Dermis microvascular lymphatic vessel endothelial cell (primary cell): ENCODE measurements at regions not wholly inside any gene's neighbourhood (a gene's known extent, or its start where the extent isn't known, plus 50 kb on each side); places are given as distances from the start of the nearest gene placed in this dataset.
"Not testable (repeated sequence)": the region's sequence is repeated elsewhere in the genome, so short reads cannot be mapped to it uniquely, and the experiment has no call there.

Experiments
- DNase-seq, 2 donors: peaks; one replicate each; pipeline versions ENCODE4 v3.0.0 to v3.0.0-alpha.2; 2010; ENCODE audit warnings: low read depth in 2 of 2

GRCh38 chr6:112927641-112928320 lies 580.7 kb downstream of the RFPL4B start:
- DNase-seq = no peak

GRCh38 chr6:112929641-112930040 lies 582.5 kb downstream of the RFPL4B start:
- DNase-seq = peak in 1 of 2 donors; percentile 29

- peak; percentile 94 to 97 for DNase-seq
These were observed 584.7 kb downstream of the RFPL4B start for GRCh38 chr6:112931832-112932231.

- DNase-seq = no peak
These were observed 586.8 kb downstream of the RFPL4B start for GRCh38 chr6:112933947-112934346.

GRCh38 chr6:112934433-112935327 lies 587.5 kb downstream of the RFPL4B start:
- peak; percentile 65 to 72 for DNase-seq

GRCh38 chr6:112935402-112936078 lies 588.4 kb downstream of the RFPL4B start:
- DNase-seq = no peak

- no peak for DNase-seq
These were observed 588.9 kb downstream of the RFPL4B start for GRCh38 chr6:112936079-112936472.

- peak; percentile 53 to 58 for DNase-seq
These were observed 589.4 kb downstream of the RFPL4B start for GRCh38 chr6:112936504-112936903.

GRCh38 chr6:112937690-112938089 lies 590.6 kb downstream of the RFPL4B start:
- not testable (repeated sequence) for DNase-seq

- DNase-seq = no peak
These were observed 591.5 kb downstream of the RFPL4B start for GRCh38 chr6:112938650-112939049.

- DNase-seq = peak in 1 of 2 donors; percentile 75
These were observed 592.4 kb downstream of the RFPL4B start for GRCh38 chr6:112939563-112939962.

GRCh38 chr6:112941613-112942012 lies 594.5 kb downstream of the RFPL4B start:
- DNase-seq = no peak

- no peak for DNase-seq
These were observed 598.9 kb downstream of the RFPL4B start for GRCh38 chr6:112946051-112946450.

GRCh38 chr6:112947507-112947906 lies 600.4 kb downstream of the RFPL4B start:
- no peak for DNase-seq

GRCh38 chr6:112951829-112952228 lies 604.7 kb downstream of the RFPL4B start:
- DNase-seq = peak in 1 of 2 donors; percentile 80

GRCh38 chr6:112955743-112956142 lies 608.6 kb downstream of the RFPL4B start:
- DNase-seq = not testable (repeated sequence)

GRCh38 chr6:112956696-112957535 lies 609.8 kb downstream of the RFPL4B start:
- peak; percentile 45 to 98 for DNase-seq

- DNase-seq = no peak
These were observed 610.4 kb downstream of the RFPL4B start for GRCh38 chr6:112957536-112957916.

GRCh38 chr6:112960130-112960529 lies 613.0 kb downstream of the RFPL4B start:
- not testable (repeated sequence) for DNase-seq

- no peak for DNase-seq
These were observed 620.8 kb downstream of the RFPL4B start for GRCh38 chr6:112967974-112968373.

- DNase-seq = no peak
These were observed 624.5 kb downstream of the RFPL4B start for GRCh38 chr6:112971651-112972050.
